H9 (cell line): ENCODE measurements at regions not wholly inside any gene's neighbourhood (a gene's known extent, or its start where the extent isn't known, plus 50 kb on each side); places are given as distances from the start of the nearest gene placed in this dataset.

Experiments used
- DNase-seq: peaks from one replicate; pipeline ENCODE4 v3.0.0-alpha.2; 2017
- H2AFZ ChIP-seq: one replicate; pipeline ENCODE4 v1.6.1; 2013; ENCODE audit warnings: mild to moderate bottlenecking, low read length, control low read depth, moderate library complexity
- H2AK5ac ChIP-seq: 2 replicates; pipeline ENCODE4 v1.6.1; 2013; ENCODE audit warnings: low read length, control low read depth, mixed read lengths; ENCODE audit not compliant: insufficient read length
- H2BK120ac ChIP-seq: one replicate; pipeline ENCODE4 v1.6.1; 2013; ENCODE audit warnings: low read depth, mild to moderate bottlenecking, low read length, control low read depth, inconsistent platforms; ENCODE audit not compliant: poor library complexity, severe bottlenecking
- H2BK12ac ChIP-seq: 2 replicates; pipeline ENCODE4 v1.6.1; 2013; ENCODE audit warnings: low read length, control low read depth, mixed read lengths, low read depth; ENCODE audit not compliant: insufficient read length
- H2BK15ac ChIP-seq: 2 replicates; pipeline ENCODE4 v1.6.1; 2013; ENCODE audit warnings: low read depth, low read length, control low read depth
- H2BK20ac ChIP-seq: one replicate; pipeline ENCODE4 v1.6.1; 2013; ENCODE audit warnings: low read depth, mild to moderate bottlenecking, low read length, control low read depth, inconsistent platforms; ENCODE audit not compliant: poor library complexity, severe bottlenecking
- H2BK5ac ChIP-seq: 2 replicates; pipeline ENCODE4 v1.6.1; 2013; ENCODE audit warnings: low read length, control low read depth, mixed read lengths; ENCODE audit not compliant: insufficient read length
- H3K14ac ChIP-seq: 2 replicates; pipeline ENCODE4 v1.6.1; 2013; ENCODE audit warnings: low read length, control low read depth; ENCODE audit not compliant: insufficient read depth
- H3K18ac ChIP-seq: 2 replicates; pipeline ENCODE4 v1.6.1; 2013; ENCODE audit warnings: low read depth, mild to moderate bottlenecking, mixed read lengths, low read length, control low read depth; ENCODE audit not compliant: insufficient read length
- H3K23ac ChIP-seq: 2 replicates; pipeline ENCODE4 v1.6.1; 2013; ENCODE audit warnings: low read length, control low read depth, mixed read lengths, low read depth; ENCODE audit not compliant: insufficient read length
- H3K23me2 ChIP-seq: 2 replicates; pipeline ENCODE4 v1.6.1; 2013; ENCODE audit warnings: low read depth, mild to moderate bottlenecking, mixed read lengths, low read length, control low read depth; ENCODE audit not compliant: insufficient read length, poor library complexity, severe bottlenecking
- H3K27ac ChIP-seq: 2 replicates; pipeline ENCODE4 v1.5.1; 2013; ENCODE audit warnings: low read length, control low read depth, mixed read lengths, low read depth; ENCODE audit not compliant: insufficient read length
- H3K27me3 ChIP-seq: 2 replicates; pipeline ENCODE4 v1.6.1; 2013; ENCODE audit warnings: low read length, control low read depth, inconsistent platforms; ENCODE audit not compliant: insufficient read depth
- H3K4ac ChIP-seq: 2 replicates; pipeline ENCODE4 v1.6.1; 2013; ENCODE audit warnings: low read depth, mild to moderate bottlenecking, control low read depth, inconsistent platforms, low read length, moderate library complexity
- H3K4me1 ChIP-seq: 2 replicates; pipeline ENCODE4 v1.6.1; 2013; ENCODE audit warnings: low read length, control low read depth, inconsistent platforms; ENCODE audit not compliant: insufficient read depth
- H3K4me2 ChIP-seq: 2 replicates; pipeline ENCODE4 v1.6.1; 2013; ENCODE audit warnings: low read length, control low read depth, mixed read lengths; ENCODE audit not compliant: insufficient read length, insufficient read depth
- H3K56ac ChIP-seq: 2 replicates; pipeline ENCODE4 v1.6.1; 2013; ENCODE audit warnings: low read depth, mild to moderate bottlenecking, mixed read lengths, low read length, control low read depth; ENCODE audit not compliant: insufficient read length
- H3K79me1 ChIP-seq: 2 replicates; pipeline ENCODE4 v1.6.1; 2013; ENCODE audit warnings: low read depth, mild to moderate bottlenecking, moderate library complexity, low read length, control low read depth, inconsistent platforms; ENCODE audit not compliant: insufficient read depth, poor library complexity, severe bottlenecking
- H3K79me2 ChIP-seq: 2 replicates; pipeline ENCODE4 v1.6.1; 2013; ENCODE audit warnings: low read length, control low read depth, inconsistent platforms; ENCODE audit not compliant: insufficient read depth
- H3K9ac ChIP-seq: 2 replicates; pipeline ENCODE4 v1.6.1; 2013; ENCODE audit warnings: low read length, control low read depth, mixed read lengths; ENCODE audit not compliant: insufficient read length; ENCODE audit errors: extremely low read depth
- H3K9me3 ChIP-seq: one replicate; pipeline ENCODE4 v1.6.1; 2013; ENCODE audit warnings: low read depth, low read length, inconsistent platforms; ENCODE audit not compliant: control insufficient read depth
- H3T11ph ChIP-seq: one replicate; pipeline ENCODE4 v1.6.1; 2013; ENCODE audit warnings: mild to moderate bottlenecking, low read length, control low read depth, inconsistent platforms
- H4K20me1 ChIP-seq: one replicate; pipeline ENCODE4 v1.6.1; 2013; ENCODE audit not compliant: control insufficient read depth, insufficient read length, insufficient read depth
- H4K5ac ChIP-seq: 2 replicates; pipeline ENCODE4 v1.6.1; 2013; ENCODE audit warnings: low read depth, mild to moderate bottlenecking, mixed read lengths, low read length, control low read depth; ENCODE audit not compliant: insufficient read length
- H4K8ac ChIP-seq: replicated peaks from 2 replicates; pipeline ENCODE4 v1.6.1; 2013; ENCODE audit warnings: low read length, control low read depth, mixed read lengths, low read depth; ENCODE audit not compliant: insufficient read length
- H4K91ac ChIP-seq: 2 replicates; pipeline ENCODE4 v1.6.1; 2013; ENCODE audit warnings: low read depth, mild to moderate bottlenecking, moderate library complexity, mixed read lengths, low read length, control low read depth; ENCODE audit not compliant: insufficient read length
- H3K27ac Mint-ChIP-seq, 3 experiments: 2 replicates in 2 of 3; 3 replicates in 1 of 3; pipeline ENCODE4 v1.8.0; 2020 to 2021; ENCODE audit warnings: mixed read lengths in 3 of 3, mild to moderate bottlenecking in 1 of 3, moderate library complexity in 1 of 3
- H3K27me3 Mint-ChIP-seq: 2 replicates; pipeline ENCODE4 v1.8.0; 2021; ENCODE audit warnings: low read depth, mild to moderate bottlenecking, moderate library complexity, mixed read lengths
- H3K36me3 Mint-ChIP-seq, 3 experiments: 2 replicates in 2 of 3; 3 replicates in 1 of 3; pipeline ENCODE4 v1.8.0; 2020 to 2021; ENCODE audit warnings: low read depth in 3 of 3, mixed read lengths in 3 of 3; ENCODE audit not compliant: insufficient read depth in 1 of 3
- H3K4me1 Mint-ChIP-seq, 2 experiments: 2 replicates each; pipeline ENCODE4 v1.8.0; 2020; ENCODE audit warnings: mixed read lengths in 2 of 2
- H3K4me3 Mint-ChIP-seq, 2 experiments: 2 replicates in 1 of 2; 3 replicates in 1 of 2; pipeline ENCODE4 v1.8.0; 2020 to 2021; ENCODE audit warnings: mild to moderate bottlenecking in 2 of 2, mixed read lengths in 2 of 2, moderate library complexity in 1 of 2
- H3K9me3 Mint-ChIP-seq, 2 experiments: 2 replicates in 1 of 2; 3 replicates in 1 of 2; pipeline ENCODE4 v1.8.0; 2020; ENCODE audit warnings: mild to moderate bottlenecking in 2 of 2, mixed read lengths in 2 of 2, moderate library complexity in 1 of 2
- CTCF ChIP-seq: fragments of 200-600 bp; sonication (generic); conservative IDR thresholded peaks from 3 replicates; pipeline ENCODE4 v1.8.0; 2021; ENCODE audit warnings: antibody characterized with exemption, mild to moderate bottlenecking

- Histone ChIP-seq H4K8ac (no peak overlapping the region), H2AK5ac (no peak overlapping the region), H3K27me3 (no peaks in the 10 kb centered on the region), H3K79me2 (no peaks in the 10 kb centered on the region), H3K4ac (no peak overlapping the region), H2AFZ (no peak overlapping the region), H3K18ac (no peak overlapping the region), H3K23ac (no peak overlapping the region), H4K91ac (no peak overlapping the region), H2BK20ac (no peak overlapping the region), H3K56ac (no peak overlapping the region), H3K23me2 (no peaks in the 10 kb centered on the region), H3K27ac (no peak overlapping the region), H3T11ph (no peak overlapping the region), H2BK15ac (no peak overlapping the region), H3K79me1 (no peaks in the 10 kb centered on the region), H2BK5ac (no peak overlapping the region), H3K9me3 (no peaks in the 10 kb centered on the region), H4K20me1 (no peaks in the 10 kb centered on the region), H2BK12ac (no peak overlapping the region), H3K4me1 (no peaks in the 10 kb centered on the region), H2BK120ac (no peak overlapping the region), H4K5ac (no peak overlapping the region), H3K9ac (no peak overlapping the region), H3K14ac (no peak overlapping the region), H3K4me2 (no peak overlapping the region)
- H3K9me3 Mint-ChIP-seq: no peaks in the 10 kb centered on the region
- H3K36me3 Mint-ChIP-seq: no peaks in the 10 kb centered on the region
- no peaks in the 10 kb centered on the region for H3K4me1 Mint-ChIP-seq
- TF ChIP-seq CTCF: no peak
- H3K4me3 Mint-ChIP-seq: no peak overlapping the region
- H3K27ac Mint-ChIP-seq: no peak overlapping the region
- DNase-seq: no peak
- no peaks in the 10 kb centered on the region; the same call in 1 of the 2 replicates for H3K27me3 Mint-ChIP-seq
Measured at GRCh38 chr18:44502790-44503189, 177.9 kb upstream of the SETBP1 start.
